Fibroblast of pulmonary artery (primary cell): ENCODE measurements at regions not wholly inside any gene's neighbourhood (a gene's known extent, or its start where the extent isn't known, plus 50 kb on each side); places are given as distances from the start of the nearest gene placed in this dataset.

Experiments
- DNase-seq: peaks from one replicate; pipeline ENCODE4 v3.0.0-alpha.2; 2010; ENCODE audit warnings: low read depth
- H3K4me3 ChIP-seq: replicated peaks from 2 replicates; pipeline ENCODE4 v1.5.1; 2011; ENCODE audit warnings: low read depth, mild to moderate bottlenecking, control low read depth, low read length, moderate library complexity
- TF ChIP-seq, protein P1 (sequence below): IDR thresholded peaks from 2 replicates; pipeline ENCODE4 v1.5.1; 2011; ENCODE audit warnings: mild to moderate bottlenecking, control low read depth, low read length, inconsistent platforms; ENCODE audit errors: missing control alignments

DNA sequence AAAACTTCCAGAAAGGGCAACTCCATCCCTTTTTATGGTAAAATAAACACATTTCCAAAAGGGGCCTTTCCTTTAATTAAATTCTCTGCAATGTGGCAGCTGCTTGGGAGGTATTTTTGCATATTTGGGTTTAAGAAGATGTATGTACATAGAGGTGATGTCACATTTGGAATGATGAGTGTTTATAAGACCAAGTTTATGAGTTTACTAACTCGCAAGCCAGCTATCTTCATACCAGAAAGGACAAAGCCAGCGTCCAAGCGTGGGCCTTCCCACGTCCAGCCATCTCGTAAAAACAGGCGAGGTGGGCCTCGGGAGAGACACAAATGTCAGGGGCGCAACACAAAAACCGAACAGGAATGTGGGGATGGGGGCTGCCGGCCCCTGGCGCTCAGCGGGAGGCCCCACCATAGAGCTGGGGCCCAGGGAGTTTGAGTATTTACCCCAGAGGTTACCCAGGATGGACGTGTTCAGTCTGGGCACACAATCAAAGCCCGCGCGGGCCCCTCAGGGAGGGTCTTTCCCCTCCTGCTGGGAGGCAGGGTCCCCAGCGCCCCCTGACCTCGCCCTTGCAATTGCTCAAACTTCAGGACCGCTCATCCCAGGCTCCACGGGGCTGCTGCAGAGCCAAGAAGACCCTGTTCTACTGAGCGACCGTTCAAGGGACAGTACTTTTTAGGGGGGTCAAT is 137.3 kb downstream of the TWIST2 start:
- TF ChIP-seq, protein P1, sequence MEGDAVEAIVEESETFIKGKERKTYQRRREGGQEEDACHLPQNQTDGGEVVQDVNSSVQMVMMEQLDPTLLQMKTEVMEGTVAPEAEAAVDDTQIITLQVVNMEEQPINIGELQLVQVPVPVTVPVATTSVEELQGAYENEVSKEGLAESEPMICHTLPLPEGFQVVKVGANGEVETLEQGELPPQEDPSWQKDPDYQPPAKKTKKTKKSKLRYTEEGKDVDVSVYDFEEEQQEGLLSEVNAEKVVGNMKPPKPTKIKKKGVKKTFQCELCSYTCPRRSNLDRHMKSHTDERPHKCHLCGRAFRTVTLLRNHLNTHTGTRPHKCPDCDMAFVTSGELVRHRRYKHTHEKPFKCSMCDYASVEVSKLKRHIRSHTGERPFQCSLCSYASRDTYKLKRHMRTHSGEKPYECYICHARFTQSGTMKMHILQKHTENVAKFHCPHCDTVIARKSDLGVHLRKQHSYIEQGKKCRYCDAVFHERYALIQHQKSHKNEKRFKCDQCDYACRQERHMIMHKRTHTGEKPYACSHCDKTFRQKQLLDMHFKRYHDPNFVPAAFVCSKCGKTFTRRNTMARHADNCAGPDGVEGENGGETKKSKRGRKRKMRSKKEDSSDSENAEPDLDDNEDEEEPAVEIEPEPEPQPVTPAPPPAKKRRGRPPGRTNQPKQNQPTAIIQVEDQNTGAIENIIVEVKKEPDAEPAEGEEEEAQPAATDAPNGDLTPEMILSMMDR, result no peak

DNA sequence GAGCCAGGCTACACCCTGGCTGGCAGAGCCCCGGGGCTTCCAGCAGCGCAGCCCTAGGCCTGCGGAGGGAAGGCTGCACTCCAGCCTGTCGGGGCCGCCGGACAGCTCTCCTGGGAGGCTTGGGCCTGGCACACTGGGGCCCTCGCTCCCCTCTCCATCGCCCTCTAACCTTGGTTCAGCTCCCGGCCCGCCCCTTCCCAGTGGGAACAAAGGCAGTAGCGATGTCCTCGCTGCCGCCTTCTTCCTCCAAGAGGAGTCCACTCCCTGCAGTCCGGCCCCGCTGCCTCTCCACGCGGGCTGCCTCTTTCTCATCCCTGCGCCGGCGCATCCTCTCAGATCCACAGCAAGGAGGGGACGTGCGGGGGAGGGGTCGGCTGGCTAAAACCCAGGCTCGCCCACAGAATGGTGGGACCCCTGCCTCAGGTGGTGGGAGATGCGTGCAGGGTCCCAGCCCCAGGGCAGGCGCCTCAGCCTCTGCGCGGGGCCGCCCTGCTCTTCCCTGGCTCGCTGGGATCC is 138.1 kb downstream of the TWIST2 start:
- TF ChIP-seq, protein P1, result no peak
- no peak overlapping the region for H3K4me3 ChIP-seq
- no peak for DNase-seq

More for the DNA sequence above, 137.3 kb downstream of the TWIST2 start:
- H3K4me3 ChIP-seq, result no peak overlapping the region
- DNase-seq, result no peak

DNA sequence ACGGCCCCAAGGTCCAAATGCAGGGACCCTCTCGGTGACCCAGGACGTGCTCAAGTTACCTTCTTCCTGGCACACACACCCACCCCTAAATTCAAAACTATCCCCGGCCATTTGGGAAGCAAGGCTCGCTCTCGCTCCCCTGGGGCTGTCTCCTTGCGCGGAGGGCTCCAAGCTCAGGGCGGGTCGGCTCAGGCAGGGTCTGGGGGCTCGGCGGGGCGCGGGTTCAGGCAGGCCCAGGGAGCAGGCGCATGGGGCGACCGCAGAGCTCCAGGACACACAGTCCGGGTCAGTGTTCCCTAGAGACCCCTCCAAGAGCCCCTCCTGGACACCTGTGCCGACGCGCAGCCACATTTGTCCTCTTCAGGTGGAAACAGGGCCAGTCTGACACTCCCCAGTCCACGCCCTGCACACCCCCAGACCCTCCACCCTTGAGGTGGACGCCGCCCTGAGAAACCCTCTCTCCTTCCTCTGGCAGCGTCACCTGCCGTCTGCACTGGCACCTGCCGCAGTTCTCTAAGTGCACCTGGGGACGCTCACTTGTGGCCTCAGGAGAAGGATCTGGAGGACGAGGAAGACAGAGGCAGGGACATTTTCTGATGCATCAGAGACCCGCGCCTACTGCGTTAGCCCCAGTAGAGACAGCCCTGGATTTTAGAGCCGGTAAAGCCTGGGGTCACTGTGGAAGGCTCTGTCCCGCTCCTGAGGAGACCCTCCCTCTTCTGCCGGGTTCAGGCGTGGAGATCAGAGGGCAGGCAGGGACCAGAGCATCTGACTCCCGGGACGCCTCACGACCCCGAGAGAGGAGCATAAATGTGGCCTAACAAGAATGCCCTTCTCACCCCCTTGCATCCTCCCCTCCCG is 138.8 kb downstream of the TWIST2 start:
- DNase-seq, result no peak

DNA sequence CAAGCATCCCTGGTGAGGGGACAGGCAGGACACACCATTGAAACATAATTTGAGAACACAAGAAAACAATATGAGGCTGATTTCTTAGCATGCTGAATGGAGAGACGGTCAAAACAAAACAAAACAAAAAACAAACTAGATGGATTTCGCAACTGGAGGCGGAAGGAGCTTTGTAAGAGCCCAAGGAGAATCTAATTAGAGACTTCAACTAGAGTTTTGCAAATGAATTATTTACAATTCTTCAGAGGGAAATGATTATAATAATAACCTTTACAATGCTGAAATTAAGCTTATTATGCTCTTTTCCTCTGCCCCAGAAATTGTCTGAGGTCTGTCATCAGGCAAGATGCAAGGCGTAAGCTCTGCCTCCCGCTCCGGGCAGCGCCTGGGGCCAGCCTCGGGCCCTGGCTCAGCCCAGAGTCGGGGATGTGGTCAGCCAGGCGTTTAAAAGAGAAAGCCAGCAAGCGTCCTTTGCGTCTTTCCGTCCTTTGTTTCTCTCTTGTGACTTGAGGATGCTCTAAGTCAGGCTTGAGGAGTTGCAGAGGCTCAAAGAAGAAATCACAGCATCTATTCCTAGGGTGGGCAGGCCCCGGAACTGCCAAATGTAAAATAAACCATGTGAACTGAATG is 139.6 kb downstream of the TWIST2 start:
- H3K4me3 ChIP-seq, result no peak overlapping the region
- peak; percentile 18 for DNase-seq
- TF ChIP-seq, protein P1, result no peak

More for the DNA sequence above, 138.8 kb downstream of the TWIST2 start:
- H3K4me3 ChIP-seq, result no peak overlapping the region
- TF ChIP-seq, protein P1, result no peak

DNA sequence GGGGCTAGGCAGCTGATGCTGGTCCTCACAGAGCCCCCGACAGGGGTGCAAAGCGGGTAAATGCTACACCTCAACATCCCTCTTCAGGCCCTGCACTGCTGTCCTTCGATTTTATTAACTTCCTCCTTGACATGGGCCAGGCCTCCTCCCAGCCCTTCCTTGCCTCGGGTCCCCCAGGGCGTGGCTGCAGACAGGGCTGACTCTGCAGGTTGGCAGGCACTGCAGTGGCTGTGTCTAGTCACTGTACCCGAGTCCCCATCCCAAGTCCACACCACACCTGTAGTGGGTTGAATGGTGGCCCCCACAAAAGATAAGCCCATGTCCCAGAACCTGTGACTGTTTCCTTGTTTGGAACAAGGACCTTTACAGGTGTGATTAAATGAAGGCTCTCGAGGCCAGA is 140.2 kb downstream of the TWIST2 start:
- DNase-seq, result no peak
- TF ChIP-seq, protein P1, result no peak
- H3K4me3 ChIP-seq, result no peak overlapping the region

DNA sequence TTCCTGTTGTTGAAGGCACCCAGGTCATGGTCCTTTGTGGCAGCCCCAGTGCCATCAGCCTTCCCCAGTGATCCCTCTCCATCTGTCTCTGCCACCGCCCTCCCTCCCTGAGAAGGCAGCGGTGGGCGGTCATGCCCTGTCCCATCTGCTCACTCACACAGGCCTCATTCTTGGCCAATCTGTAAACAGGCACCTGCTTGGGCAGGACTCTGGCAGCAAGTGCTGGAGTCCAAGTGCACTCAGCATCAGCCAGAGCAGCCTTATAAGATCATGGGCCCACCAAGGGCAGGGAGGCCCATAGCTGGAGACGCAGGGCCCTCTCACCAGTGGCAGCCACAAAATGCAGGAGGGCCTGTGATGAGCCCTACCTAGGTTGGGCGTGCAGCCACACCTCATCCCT is 140.9 kb downstream of the TWIST2 start:
- TF ChIP-seq, protein P1, result no peak
- no peak for DNase-seq
- no peak overlapping the region for H3K4me3 ChIP-seq
